Erythroblast (primary cell): ENCODE measurements at regions not wholly inside any gene's neighbourhood (a gene's known extent, or its start where the extent isn't known, plus 50 kb on each side); places are given as distances from the start of the nearest gene placed in this dataset.
"Not testable (repeated sequence)": the region's sequence is repeated elsewhere in the genome, so short reads cannot be mapped to it uniquely, and the experiment has no call there.

Source experiments
- DNase-seq, 2 experiments: peaks; one replicate each; lab custom pipeline; 2025; lab: John Stamatoyannopoulos, UW
- GATA1 ChIP-seq: IDR thresholded peaks from 2 replicates; pipeline ENCODE4 v1.6.1; 2011; ENCODE audit warnings: low read depth, mild to moderate bottlenecking, control low read depth, low read length, moderate library complexity
- POLR2A ChIP-seq: IDR thresholded peaks from 2 replicates; pipeline ENCODE4 v1.6.1; 2011; ENCODE audit warnings: mild to moderate bottlenecking, low read length

- TF ChIP-seq POLR2A (no peak), GATA1 (no peak)
- no peak for DNase-seq
These were observed 266.5 kb downstream of the EIPR1 start for GRCh38 chr2:3110994-3111666.

- TF ChIP-seq POLR2A (no peak), GATA1 (no peak)
These were observed 267.1 kb downstream of the EIPR1 start for GRCh38 chr2:3110555-3110954.

GRCh38 chr2:3108710-3109702, 268.6 kb downstream of the EIPR1 start:
- TF ChIP-seq POLR2A (no peak), GATA1 (no peak)
- DNase-seq, result no peak

More at GRCh38 chr2:3110555-3110954, 267.1 kb downstream of the EIPR1 start:
- no peak for DNase-seq

GRCh38 chr2:3108105-3108504, 269.5 kb downstream of the EIPR1 start:
- TF ChIP-seq GATA1, result no peak
- TF ChIP-seq POLR2A, result no peak
- DNase-seq, result no peak

GRCh38 chr2:3107567-3107966, 270.1 kb downstream of the EIPR1 start:
- DNase-seq, result no peak
- no peak for TF ChIP-seq GATA1
- TF ChIP-seq POLR2A, result no peak

- TF ChIP-seq GATA1, result no peak
- no peak for TF ChIP-seq POLR2A
- no peak for DNase-seq
These were observed 271.6 kb downstream of the EIPR1 start for GRCh38 chr2:3105814-3106569.

GRCh38 chr2:3104958-3105813, 272.4 kb downstream of the EIPR1 start:
- DNase-seq, result not testable (repeated sequence)

- TF ChIP-seq GATA1 (no peak), POLR2A (no peak)
- DNase-seq, result no peak
These were observed 273.4 kb downstream of the EIPR1 start for GRCh38 chr2:3104261-3104660.

GRCh38 chr2:3102922-3103569, 274.6 kb downstream of the EIPR1 start:
- DNase-seq, result no peak
- TF ChIP-seq GATA1 (no peak), POLR2A (no peak)

- TF ChIP-seq POLR2A (no peak), GATA1 (no peak)
These were observed 275.3 kb downstream of the EIPR1 start for GRCh38 chr2:3102081-3102921.

More at GRCh38 chr2:3102081-3102921, 275.3 kb downstream of the EIPR1 start:
- DNase-seq, result no peak
